MM.1S (cell line): ENCODE measurements at regions not wholly inside any gene's neighbourhood (a gene's known extent, or its start where the extent isn't known, plus 50 kb on each side); places are given as distances from the start of the nearest gene placed in this dataset.

Experiments
- DNase-seq: peaks from one replicate; pipeline ENCODE4 v3.0.0-alpha.2; 2015
- H2AFZ ChIP-seq: fragments of 300-600 bp; sonication (generic); 2 replicates; pipeline ENCODE4 v1.6.0; 2016; ENCODE audit warnings: antibody characterized with exemption, low read length
- H3F3A ChIP-seq: fragments of 300-600 bp; sonication (generic); 2 replicates; pipeline ENCODE4 v1.6.1; 2016; ENCODE audit warnings: mild to moderate bottlenecking, antibody characterized with exemption, low read length, moderate library complexity, mixed read lengths; ENCODE audit not compliant: insufficient read depth
- H3K27ac ChIP-seq: fragments of 300-600 bp; sonication (generic); 2 replicates; pipeline ENCODE4 v1.5.1; 2016; ENCODE audit warnings: mild to moderate bottlenecking, low read length
- H3K27me3 ChIP-seq: fragments of 300-600 bp; sonication (generic); replicated peaks from 2 replicates; pipeline ENCODE4 v1.6.0; 2016; ENCODE audit warnings: low read length; ENCODE audit not compliant: insufficient read depth
- H3K36me3 ChIP-seq: fragments of 300-600 bp; sonication (generic); replicated peaks from 2 replicates; pipeline ENCODE4 v1.6.1; 2016; ENCODE audit warnings: mild to moderate bottlenecking, low read length, mixed read lengths; ENCODE audit not compliant: insufficient read depth
- H3K4me1 ChIP-seq: fragments of 300-600 bp; sonication (generic); 2 replicates; pipeline ENCODE4 v1.6.1; 2016; ENCODE audit warnings: low read length, mixed read lengths
- H3K4me2 ChIP-seq: fragments of 300-600 bp; sonication (generic); 2 replicates; pipeline ENCODE4 v1.6.0; 2016; ENCODE audit warnings: low read depth, low read length
- H3K4me3 ChIP-seq: fragments of 300-600 bp; sonication (generic); 2 replicates; pipeline ENCODE4 v1.5.1; 2016; ENCODE audit warnings: low read length, mixed read lengths
- H3K79me2 ChIP-seq: fragments of 300-600 bp; sonication (generic); 2 replicates; pipeline ENCODE4 v1.6.1; 2016; ENCODE audit warnings: mixed run types, low read length, mixed read lengths
- H3K9ac ChIP-seq: fragments of 300-600 bp; sonication (generic); 2 replicates; pipeline ENCODE4 v1.6.1; 2016; ENCODE audit warnings: low read length, mixed read lengths
- H3K9me2 ChIP-seq: fragments of 300-600 bp; sonication (generic); replicated peaks from 2 replicates; pipeline ENCODE4 v1.6.1; 2016; ENCODE audit warnings: mild to moderate bottlenecking, low read length, mixed read lengths; ENCODE audit not compliant: insufficient read depth
- H3K9me3 ChIP-seq: fragments of 300-600 bp; sonication (generic); replicated peaks from 2 replicates; pipeline ENCODE4 v1.6.1; 2016; ENCODE audit warnings: mild to moderate bottlenecking, low read length, mixed read lengths; ENCODE audit not compliant: insufficient read depth
- H4K20me1 ChIP-seq: fragments of 300-600 bp; sonication (generic); 2 replicates; pipeline ENCODE4 v1.6.1; 2016; ENCODE audit warnings: mild to moderate bottlenecking, low read length, moderate library complexity, mixed read lengths; ENCODE audit not compliant: insufficient read depth
- EZH2 ChIP-seq: fragments of 300-600 bp; sonication (generic); optimal IDR thresholded peaks from 2 replicates; pipeline ENCODE3; 2017; ENCODE audit warnings: low read depth, mild to moderate bottlenecking, antibody characterized with exemption, low read length, mixed read lengths
- EZH2phosphoT487 ChIP-seq: fragments of 300-600 bp; sonication (generic); IDR thresholded peaks from 2 replicates; pipeline ENCODE4 v1.6.1; 2018; ENCODE audit warnings: antibody characterized with exemption, low read length
- TF ChIP-seq, protein P1 (sequence below): fragments of 300-600 bp; sonication (generic); IDR thresholded peaks from 2 replicates; pipeline ENCODE4 v1.5.1; 2016; ENCODE audit warnings: antibody characterized with exemption, low read length, mixed read lengths

DNA sequence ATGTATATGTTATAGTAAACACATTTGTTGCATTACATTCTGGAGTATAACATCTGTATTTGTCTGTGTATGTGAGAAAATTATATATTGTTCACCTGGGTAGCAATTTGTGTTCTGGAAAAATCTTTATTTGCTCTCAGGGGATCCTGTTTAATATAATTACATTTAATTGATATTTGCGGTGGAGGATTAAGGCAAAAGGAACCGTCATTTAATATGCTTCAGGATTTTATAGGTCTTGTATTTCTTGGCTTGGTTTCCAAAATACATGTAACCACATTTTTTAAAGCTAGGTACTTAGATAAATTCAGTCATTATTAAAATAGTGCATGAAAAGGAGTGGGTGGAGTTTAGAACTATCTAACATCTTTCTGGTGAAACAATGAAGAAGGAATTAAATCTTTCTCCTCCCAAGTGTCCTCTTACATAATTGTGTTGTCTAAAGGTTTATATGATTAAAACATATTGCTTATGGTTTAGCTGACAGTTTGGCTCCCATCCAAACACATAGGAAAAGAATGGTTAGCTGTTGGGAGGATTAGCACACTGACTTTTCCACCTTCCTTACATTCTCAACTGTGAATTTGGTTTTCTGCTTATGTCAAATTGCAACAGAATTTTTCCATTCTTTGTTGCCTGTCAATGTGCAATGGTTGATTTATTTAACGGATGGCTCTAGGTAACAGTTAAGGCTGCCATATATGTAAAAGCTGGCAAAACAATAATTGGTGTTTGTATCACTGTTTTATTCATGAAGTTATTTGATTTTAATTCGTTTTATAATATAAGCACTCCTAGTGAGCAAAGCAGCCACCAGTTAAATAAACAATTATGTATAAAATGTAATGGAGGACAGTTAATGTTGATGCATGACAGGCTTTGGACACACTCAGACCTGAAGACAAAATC is 250.8 kb upstream of the SFRP2 start:
- DNase-seq = no peak
- no peaks in the 10 kb centered on the region for H4K20me1 ChIP-seq
- H3K4me1 ChIP-seq = no peaks in the 10 kb centered on the region
- no peaks in the 10 kb centered on the region for H3K36me3 ChIP-seq
- H3F3A ChIP-seq = no peaks in the 10 kb centered on the region
- no peak overlapping the region for H2AFZ ChIP-seq
- no peak overlapping the region for H3K4me2 ChIP-seq
- no peaks in the 10 kb centered on the region for H3K9me3 ChIP-seq
- no peaks in the 10 kb centered on the region for H3K9me2 ChIP-seq
- no peak overlapping the region for H3K27ac ChIP-seq
- no peak overlapping the region for H3K9ac ChIP-seq
- no peaks in the 10 kb centered on the region for H3K27me3 ChIP-seq
- TF ChIP-seq EZH2 = no peak
- TF ChIP-seq EZH2phosphoT487 = no peak
- TF ChIP-seq, protein P1, sequence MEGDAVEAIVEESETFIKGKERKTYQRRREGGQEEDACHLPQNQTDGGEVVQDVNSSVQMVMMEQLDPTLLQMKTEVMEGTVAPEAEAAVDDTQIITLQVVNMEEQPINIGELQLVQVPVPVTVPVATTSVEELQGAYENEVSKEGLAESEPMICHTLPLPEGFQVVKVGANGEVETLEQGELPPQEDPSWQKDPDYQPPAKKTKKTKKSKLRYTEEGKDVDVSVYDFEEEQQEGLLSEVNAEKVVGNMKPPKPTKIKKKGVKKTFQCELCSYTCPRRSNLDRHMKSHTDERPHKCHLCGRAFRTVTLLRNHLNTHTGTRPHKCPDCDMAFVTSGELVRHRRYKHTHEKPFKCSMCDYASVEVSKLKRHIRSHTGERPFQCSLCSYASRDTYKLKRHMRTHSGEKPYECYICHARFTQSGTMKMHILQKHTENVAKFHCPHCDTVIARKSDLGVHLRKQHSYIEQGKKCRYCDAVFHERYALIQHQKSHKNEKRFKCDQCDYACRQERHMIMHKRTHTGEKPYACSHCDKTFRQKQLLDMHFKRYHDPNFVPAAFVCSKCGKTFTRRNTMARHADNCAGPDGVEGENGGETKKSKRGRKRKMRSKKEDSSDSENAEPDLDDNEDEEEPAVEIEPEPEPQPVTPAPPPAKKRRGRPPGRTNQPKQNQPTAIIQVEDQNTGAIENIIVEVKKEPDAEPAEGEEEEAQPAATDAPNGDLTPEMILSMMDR = no peak
- no peaks in the 10 kb centered on the region for H3K79me2 ChIP-seq
- H3K4me3 ChIP-seq = no peak overlapping the region

GRCh38 chr4:154036856-154037255 is 248.0 kb upstream of the SFRP2 start:
- no peaks in the 10 kb centered on the region for H3K9me2 ChIP-seq
- H3K36me3 ChIP-seq = no peaks in the 10 kb centered on the region
- H3K27me3 ChIP-seq = no peaks in the 10 kb centered on the region
- no peaks in the 10 kb centered on the region for H3K79me2 ChIP-seq
- H3F3A ChIP-seq = no peaks in the 10 kb centered on the region
- H3K4me3 ChIP-seq = no peak overlapping the region
- no peak overlapping the region for H3K27ac ChIP-seq
- no peaks in the 10 kb centered on the region for H3K4me1 ChIP-seq
- no peaks in the 10 kb centered on the region for H4K20me1 ChIP-seq
- H3K9ac ChIP-seq = no peak overlapping the region
- no peak overlapping the region for H3K4me2 ChIP-seq
- no peaks in the 10 kb centered on the region for H3K9me3 ChIP-seq
- TF ChIP-seq, protein P1 = no peak
- TF ChIP-seq EZH2phosphoT487 (no peak), EZH2 (no peak)
- no peak for DNase-seq
- no peak overlapping the region for H2AFZ ChIP-seq

GRCh38 chr4:154035341-154035740 is 246.5 kb upstream of the SFRP2 start:
- Histone ChIP-seq H3K27me3 (no peaks in the 10 kb centered on the region), H3K27ac (no peak overlapping the region), H3K36me3 (no peaks in the 10 kb centered on the region), H3F3A (no peaks in the 10 kb centered on the region), H3K79me2 (no peaks in the 10 kb centered on the region), H3K9me2 (no peaks in the 10 kb centered on the region), H3K9ac (no peak overlapping the region), H3K9me3 (no peaks in the 10 kb centered on the region), H3K4me1 (no peaks in the 10 kb centered on the region), H4K20me1 (no peaks in the 10 kb centered on the region), H3K4me3 (no peak overlapping the region), H3K4me2 (no peak overlapping the region), H2AFZ (no peak overlapping the region)
- no peak for DNase-seq
- TF ChIP-seq EZH2phosphoT487 = no peak
- no peak for TF ChIP-seq EZH2
- TF ChIP-seq, protein P1 = no peak
